GM19328 (cell line): ENCODE measurements at regions not wholly inside any gene's neighbourhood (a gene's known extent, or its start where the extent isn't known, plus 50 kb on each side); places are given as distances from the start of the nearest gene placed in this dataset.

Experiments used
- ATAC-seq: cut with Tn5 transposase; IDR thresholded peaks from one replicate; pipeline ENCODE4 v1.9.1; 2021; ENCODE audit warnings: mild to moderate bottlenecking, moderate library complexity; ENCODE audit not compliant: unreplicated experiment

DNA sequence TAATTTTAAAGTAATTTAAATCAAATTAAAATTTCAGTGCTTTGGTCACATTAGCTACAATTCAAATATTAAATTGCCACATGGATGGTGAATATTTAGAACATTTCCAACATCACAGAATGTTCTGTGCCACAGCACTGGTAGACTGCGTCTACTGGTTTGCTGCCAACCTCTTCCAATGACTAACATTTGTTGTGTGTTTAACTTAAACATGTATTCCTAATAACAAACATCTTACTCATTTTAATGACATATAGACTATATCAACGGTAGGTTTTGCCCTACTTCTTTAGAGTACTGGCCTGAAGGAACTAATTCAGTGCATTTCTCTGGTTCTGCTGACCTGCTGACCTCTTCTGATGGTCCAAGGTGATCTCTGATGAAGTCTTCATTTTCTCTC, 157.6 kb downstream of the DCK start:
- no peak for ATAC-seq

DNA sequence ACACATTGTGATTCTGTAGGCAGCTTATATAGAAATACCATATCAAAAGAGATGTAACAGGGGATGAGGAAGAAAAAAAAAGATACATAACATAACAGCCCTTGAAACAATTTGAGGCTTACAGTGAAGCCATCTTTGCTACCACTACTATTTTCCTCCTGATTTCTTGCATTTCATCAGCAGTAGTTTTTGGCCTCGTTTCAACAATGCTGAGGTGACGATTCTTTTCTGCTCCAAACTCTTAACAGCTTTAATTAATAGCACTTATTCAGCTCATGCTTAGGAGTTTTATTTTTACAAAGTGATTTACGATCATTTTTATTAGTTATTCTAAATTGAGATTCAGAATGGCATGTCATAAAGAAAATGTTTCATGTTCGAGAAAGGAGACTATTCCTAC, 163.2 kb downstream of the DCK start:
- ATAC-seq = no peak

DNA sequence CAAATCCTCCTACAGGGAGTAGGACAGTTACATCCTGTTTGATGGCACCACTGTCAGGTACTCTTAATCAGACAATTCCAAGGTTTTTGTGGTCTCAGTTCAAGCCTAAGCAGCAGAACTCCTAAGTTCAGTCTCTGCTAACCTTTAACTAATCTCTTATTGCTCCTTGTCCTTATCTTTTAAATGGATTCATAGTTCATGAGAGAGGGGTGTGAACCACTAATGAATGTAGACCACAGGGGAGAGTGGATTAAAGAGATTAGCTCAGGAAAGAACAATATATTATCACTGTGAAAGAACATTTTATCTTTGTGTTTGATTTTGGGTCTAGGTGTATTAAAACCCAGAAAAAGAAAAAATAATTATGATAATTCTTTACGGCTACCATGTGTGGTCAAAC, 168.9 kb downstream of the DCK start:
- ATAC-seq = no peak

DNA sequence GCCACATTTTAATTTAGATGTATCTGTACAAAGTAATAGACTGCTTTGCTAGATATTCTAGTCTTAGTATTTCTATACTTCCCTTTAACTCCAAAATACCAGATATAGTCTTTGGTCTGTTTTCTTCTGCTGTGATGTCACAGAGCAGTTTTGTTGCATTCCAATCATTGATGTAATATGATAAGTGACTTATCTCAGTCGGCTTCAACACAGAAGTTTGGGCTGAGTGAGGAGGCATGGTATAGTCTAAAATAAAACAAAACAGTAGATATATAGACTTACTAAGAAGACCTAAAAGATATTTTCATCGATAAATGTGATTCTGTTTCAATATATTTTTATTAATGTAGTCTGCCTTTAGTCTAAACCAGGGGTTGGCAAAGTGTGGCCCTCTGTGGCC, 169.9 kb downstream of the DCK start:
- ATAC-seq = no peak

DNA sequence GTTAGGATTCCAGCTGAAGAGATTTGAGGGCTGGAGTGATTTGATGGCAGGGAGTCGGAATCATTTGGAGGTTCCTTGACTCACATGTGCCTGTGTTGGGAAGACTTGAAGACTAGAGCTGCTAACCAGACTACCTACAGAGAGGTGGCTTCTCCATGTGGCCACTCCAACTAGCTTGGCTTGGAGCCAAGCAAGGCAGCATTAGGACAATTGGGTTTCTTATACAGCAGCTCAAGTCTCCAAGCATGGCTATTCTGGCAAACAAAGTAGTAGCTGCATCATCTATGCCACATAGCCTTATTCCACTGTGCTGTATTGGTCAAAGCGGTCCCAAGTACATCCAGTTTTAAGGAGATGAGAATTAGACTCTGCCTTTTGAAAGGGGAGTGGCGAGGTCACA, 171.7 kb upstream of the SLC4A4 start:
- ATAC-seq = no peak

- no peak for ATAC-seq
Measured at GRCh38 chr4:71171592-71171991, 167.2 kb upstream of the SLC4A4 start.

DNA sequence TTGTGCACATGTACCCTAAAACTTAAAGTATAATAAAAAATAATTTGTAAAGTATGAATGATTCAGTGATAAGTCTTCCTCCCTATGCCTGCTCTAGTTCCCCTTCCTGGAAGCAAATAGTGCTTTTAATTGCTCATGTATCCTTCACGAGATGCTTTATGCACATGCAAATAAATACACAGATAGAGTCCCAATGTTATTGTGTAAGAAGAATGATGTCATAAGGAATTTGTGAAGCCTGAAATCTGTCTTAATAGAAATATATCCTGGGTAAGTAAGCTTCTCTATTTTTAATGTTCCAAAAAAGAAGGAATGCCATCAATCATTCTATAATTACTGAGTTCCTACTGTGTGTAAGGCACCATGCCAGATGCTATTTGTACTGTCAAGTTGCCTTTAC, 157.5 kb upstream of the SLC4A4 start:
- no peak for ATAC-seq

- ATAC-seq = peak; percentile 76
Measured at GRCh38 chr4:71184195-71184781, 154.5 kb upstream of the SLC4A4 start.

- ATAC-seq = no peak
Measured at GRCh38 chr4:71185037-71185436, 153.8 kb upstream of the SLC4A4 start.

DNA sequence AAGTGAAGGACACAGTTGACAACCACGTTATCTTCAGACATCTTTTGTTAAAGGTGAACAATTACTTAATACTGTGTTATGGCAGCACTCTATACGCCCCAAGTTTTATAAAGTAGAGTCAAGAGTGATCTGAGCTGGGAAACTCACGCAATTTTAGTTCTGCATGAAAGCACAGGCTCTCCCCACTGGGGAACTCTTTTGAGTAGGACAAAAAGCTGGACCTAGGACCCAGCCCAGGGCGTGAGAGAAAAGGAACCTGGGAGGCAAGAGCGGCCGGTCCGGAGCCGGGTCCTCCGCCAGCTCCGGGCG, 152.6 kb upstream of the SLC4A4 start:
- ATAC-seq = no peak

GRCh38 chr4:71186566-71187403, 152.0 kb upstream of the SLC4A4 start:
- no peak for ATAC-seq

GRCh38 chr4:71187404-71188155, 151.2 kb upstream of the SLC4A4 start:
- ATAC-seq = no peak

GRCh38 chr4:71188156-71188640, 150.6 kb upstream of the SLC4A4 start:
- no peak for ATAC-seq

DNA sequence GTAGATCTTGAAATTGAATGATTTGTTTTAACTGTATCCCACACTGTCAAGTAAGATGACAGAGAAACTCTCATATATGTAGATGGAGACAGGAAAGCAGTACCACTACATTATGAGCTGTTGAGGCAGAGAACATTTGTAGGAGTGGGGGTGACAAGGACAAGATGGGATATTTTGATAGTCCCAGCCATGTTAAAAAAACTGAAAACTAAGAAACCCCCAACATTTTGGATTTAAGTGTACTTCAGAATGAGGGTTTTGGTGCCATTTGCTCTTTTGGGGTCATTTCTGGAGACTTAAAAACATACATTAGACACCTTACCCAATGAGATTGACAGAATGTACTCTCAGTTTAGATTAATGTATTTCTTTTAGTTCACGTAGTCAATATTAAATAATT, 149.9 kb upstream of the SLC4A4 start:
- no peak for ATAC-seq

DNA sequence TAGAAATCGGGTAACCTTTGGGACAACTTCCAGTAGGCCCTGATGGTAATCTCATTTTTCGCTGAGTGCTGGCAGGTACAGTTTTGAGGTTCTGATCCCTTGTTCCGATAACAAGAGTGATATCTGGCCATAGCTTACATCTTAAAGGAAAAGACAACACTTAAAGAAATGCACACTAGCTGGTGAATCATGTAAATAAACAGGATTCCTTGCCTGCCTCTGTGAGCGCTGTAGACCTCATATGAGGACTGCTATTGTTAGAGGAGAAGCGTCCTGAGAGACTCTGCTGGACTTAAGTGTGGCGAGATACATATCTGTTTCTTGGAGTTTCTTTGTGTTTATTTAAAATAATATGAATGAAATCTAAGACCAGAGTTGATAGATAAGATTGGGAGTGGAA, 149.3 kb upstream of the SLC4A4 start:
- ATAC-seq = no peak

DNA sequence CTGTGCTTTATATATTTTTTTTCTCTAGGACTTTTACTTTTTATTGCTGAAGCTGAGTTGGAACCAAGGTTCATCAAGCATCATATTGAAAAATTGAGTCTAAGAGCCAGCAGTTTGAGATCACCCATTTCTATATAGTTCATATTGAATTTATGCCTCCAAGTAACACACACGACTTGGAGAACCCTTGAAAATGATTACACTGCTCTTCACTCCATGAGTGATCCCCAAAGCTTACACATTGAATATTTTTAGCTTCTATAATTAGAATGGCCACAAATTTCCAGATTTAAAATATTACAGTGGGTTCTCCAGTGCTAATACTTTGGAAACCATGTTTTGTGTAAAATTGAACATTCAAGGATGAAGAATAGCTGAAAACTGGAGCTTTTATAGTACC, 144.4 kb upstream of the SLC4A4 start:
- ATAC-seq = no peak

DNA sequence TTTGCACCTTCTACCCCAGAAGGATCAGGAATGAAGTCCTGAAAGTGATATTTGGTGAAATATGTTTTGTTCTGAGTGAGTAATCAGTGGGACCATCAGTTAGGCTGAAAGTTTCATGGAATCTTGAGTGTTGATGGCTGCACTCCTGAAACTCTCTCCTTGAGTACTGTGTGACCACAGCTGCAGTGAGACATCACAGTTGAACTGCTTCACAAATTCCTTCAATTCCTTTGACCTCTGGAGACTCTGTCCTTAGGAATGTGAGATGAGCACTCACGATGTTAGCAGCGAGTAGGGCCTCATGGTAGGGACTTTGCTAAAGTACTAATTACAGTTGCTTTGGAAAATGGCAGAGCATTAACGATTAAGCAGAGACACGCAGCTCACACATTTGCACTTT, 142.9 kb upstream of the SLC4A4 start:
- no peak for ATAC-seq

DNA sequence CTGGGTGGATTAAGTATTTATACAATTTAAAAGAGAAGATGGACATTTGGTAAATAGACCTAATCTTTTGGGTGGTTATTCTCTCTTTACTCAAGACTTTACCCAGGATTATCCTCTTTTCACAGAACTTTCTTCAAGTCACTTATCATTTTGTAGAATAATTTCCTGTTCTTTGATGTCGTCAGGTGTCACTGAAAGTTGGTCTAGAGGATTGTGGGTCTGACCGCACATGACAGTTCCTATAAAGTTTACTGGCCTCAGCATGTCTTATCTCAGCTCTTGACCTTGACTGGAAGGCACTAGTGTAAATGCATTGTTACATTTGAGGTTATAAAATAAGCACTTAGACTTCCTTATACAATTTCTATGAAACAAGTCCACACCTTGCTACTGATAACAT, 139.9 kb upstream of the SLC4A4 start:
- no peak for ATAC-seq

GRCh38 chr4:71201057-71201456, 137.8 kb upstream of the SLC4A4 start:
- ATAC-seq = no peak

- no peak for ATAC-seq
Measured at GRCh38 chr4:71201817-71202576, 136.8 kb upstream of the SLC4A4 start.

DNA sequence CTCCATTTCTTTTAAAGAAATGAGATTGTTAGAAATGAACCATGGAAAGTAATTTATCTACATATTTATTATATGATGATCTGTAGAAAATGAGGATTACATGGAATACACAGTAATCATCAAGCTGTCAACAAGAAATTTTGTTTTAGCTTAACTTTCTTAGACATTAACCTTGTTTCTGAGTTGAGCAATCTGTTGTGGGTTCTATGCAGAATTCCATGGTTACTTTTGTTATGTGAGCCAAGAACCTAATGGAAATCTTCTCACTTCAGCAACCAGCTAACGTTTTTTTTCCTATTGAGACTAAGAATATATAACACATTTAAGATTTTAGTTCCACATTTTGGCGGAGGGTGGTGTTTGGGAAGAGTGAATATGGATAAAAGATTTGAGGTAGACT, 136.1 kb upstream of the SLC4A4 start:
- ATAC-seq = no peak
